Neural cell (in vitro differentiated cells): ENCODE measurements at regions not wholly inside any gene's neighbourhood (a gene's known extent, or its start where the extent isn't known, plus 50 kb on each side); places are given as distances from the start of the nearest gene placed in this dataset.

Experiments
- EP300 ChIP-seq: fragments of 450-650 bp; conservative IDR thresholded peaks from 2 replicates; pipeline ENCODE4 v1.6.1; 2014; ENCODE audit warnings: antibody characterized with exemption, mild to moderate bottlenecking, moderate library complexity; ENCODE audit not compliant: poor library complexity, severe bottlenecking
- EZH2 ChIP-seq: fragments of 200-600, 300-800 bp; shearing (Covaris generic), sonication (generic); IDR thresholded peaks from 2 replicates; pipeline ENCODE4 v1.6.1; 2014; ENCODE audit warnings: antibody characterized with exemption, low read length, borderline replicate concordance, mild to moderate bottlenecking; ENCODE audit not compliant: insufficient read depth, poor library complexity, severe bottlenecking
- POLR2AphosphoS5 ChIP-seq: IDR thresholded peaks from 2 replicates; pipeline ENCODE4 v1.6.1; 2012
- TF ChIP-seq, protein P1 (sequence below): fragments of 450-650 bp; IDR thresholded peaks from 2 replicates; pipeline ENCODE4 v1.5.1; 2014; ENCODE audit warnings: antibody characterized with exemption, mild to moderate bottlenecking, moderate library complexity; ENCODE audit not compliant: poor library complexity, severe bottlenecking

DNA sequence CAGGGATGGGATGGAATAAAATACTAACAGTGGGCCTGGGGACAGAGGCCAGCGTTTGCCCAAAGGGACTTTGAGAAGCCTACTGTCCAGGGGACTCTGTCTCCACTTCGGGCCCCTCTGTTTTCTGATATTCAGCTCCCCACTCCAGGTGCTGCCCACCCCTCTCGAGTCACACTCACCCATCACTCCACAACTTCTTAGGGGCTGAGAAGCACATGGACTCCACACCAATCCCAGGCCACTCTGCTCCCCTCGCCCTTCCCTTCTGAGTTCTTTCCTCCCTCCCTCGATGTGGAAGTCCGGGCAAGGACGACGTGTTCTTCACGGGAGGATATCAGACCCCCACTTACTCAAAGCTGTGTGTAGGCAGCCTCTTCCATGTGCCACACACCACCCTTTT is 124.5 kb downstream of the BARX1 start:
- TF ChIP-seq, protein P1, sequence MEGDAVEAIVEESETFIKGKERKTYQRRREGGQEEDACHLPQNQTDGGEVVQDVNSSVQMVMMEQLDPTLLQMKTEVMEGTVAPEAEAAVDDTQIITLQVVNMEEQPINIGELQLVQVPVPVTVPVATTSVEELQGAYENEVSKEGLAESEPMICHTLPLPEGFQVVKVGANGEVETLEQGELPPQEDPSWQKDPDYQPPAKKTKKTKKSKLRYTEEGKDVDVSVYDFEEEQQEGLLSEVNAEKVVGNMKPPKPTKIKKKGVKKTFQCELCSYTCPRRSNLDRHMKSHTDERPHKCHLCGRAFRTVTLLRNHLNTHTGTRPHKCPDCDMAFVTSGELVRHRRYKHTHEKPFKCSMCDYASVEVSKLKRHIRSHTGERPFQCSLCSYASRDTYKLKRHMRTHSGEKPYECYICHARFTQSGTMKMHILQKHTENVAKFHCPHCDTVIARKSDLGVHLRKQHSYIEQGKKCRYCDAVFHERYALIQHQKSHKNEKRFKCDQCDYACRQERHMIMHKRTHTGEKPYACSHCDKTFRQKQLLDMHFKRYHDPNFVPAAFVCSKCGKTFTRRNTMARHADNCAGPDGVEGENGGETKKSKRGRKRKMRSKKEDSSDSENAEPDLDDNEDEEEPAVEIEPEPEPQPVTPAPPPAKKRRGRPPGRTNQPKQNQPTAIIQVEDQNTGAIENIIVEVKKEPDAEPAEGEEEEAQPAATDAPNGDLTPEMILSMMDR = no peak
- TF ChIP-seq EZH2 (no peak), POLR2AphosphoS5 (no peak), EP300 (no peak)
